CD4-positive, alpha-beta T cell (primary cell): ENCODE measurements at regions not wholly inside any gene's neighbourhood (a gene's known extent, or its start where the extent isn't known, plus 50 kb on each side); places are given as distances from the start of the nearest gene placed in this dataset.

Source experiments
- ATAC-seq: fragments of 200-7000 bp; cut with Tn5 transposase; one replicate; pipeline ENCODE4 v1.10.0; 2022; ENCODE audit warnings: mild to moderate bottlenecking; ENCODE audit not compliant: poor library complexity
- CTCF ChIA-PET: fragments of 350-600 bp; sonication (Branson Sonifier 250); formaldehyde crosslinking; loops from one replicate; lab custom pipeline; 2021; ENCODE audit warnings: antibody characterized with exemption, inconsistent platforms; lab: Charles Lee
- POLR2A ChIA-PET: fragments of 350-600 bp; sonication (Branson Sonifier 250); formaldehyde crosslinking; loops from one replicate; lab custom pipeline; 2021; ENCODE audit warnings: antibody characterized with exemption, inconsistent platforms; lab: Charles Lee
- DNase-seq, 14 experiments: peaks; one replicate each; pipeline ENCODE4 v3.0.0-alpha.2; 2013 to 2020; ENCODE audit warnings: mixed read lengths in 2 of 14
- H3K27ac ChIP-seq, 2 donors: one replicate each; pipeline versions ENCODE4 v1.5.1 to v1.7.0; 2013; ENCODE audit warnings: low read length in 2 of 2, low read depth in 1 of 2, mild to moderate bottlenecking in 1 of 2
- H3K27me3 ChIP-seq, 2 experiments: 1 replicate in 1 of 2; 2 replicates in 1 of 2; pipeline versions ENCODE4 v1.6.1 to v1.7.0; 2013; ENCODE audit warnings: low read length in 2 of 2, control low read depth in 1 of 2, mild to moderate bottlenecking in 1 of 2, moderate library complexity in 1 of 2; ENCODE audit not compliant: insufficient read depth in 2 of 2, control insufficient read depth in 1 of 2
- H3K36me3 ChIP-seq: one replicate; pipeline ENCODE4 v1.6.1; 2013; ENCODE audit warnings: low read length, control low read depth; ENCODE audit not compliant: insufficient read depth
- H3K4me1 ChIP-seq: one replicate; pipeline ENCODE4 v1.6.1; 2013; ENCODE audit warnings: low read length, control low read depth; ENCODE audit not compliant: insufficient read depth
- H3K4me3 ChIP-seq: one replicate; pipeline ENCODE4 v1.5.1; 2013; ENCODE audit warnings: mild to moderate bottlenecking, low read length, moderate library complexity
- H3K9me3 ChIP-seq, 2 experiments: 1 replicate in 1 of 2; 2 replicates in 1 of 2; pipeline versions ENCODE4 v1.6.1 to v1.7.0; 2013; ENCODE audit warnings: low read length in 2 of 2, mild to moderate bottlenecking in 2 of 2, control low read depth in 1 of 2, moderate library complexity in 1 of 2; ENCODE audit not compliant: control insufficient read depth in 1 of 2, insufficient read depth in 1 of 2
- H3K27ac Mint-ChIP-seq: one replicate; pipeline ENCODE4 v1.8.0; 2020; ENCODE audit warnings: mixed read lengths
- H3K27me3 Mint-ChIP-seq: one replicate; pipeline ENCODE4 v1.8.0; 2021; ENCODE audit warnings: mixed read lengths
- H3K36me3 Mint-ChIP-seq: one replicate; pipeline ENCODE4 v1.8.0; 2021; ENCODE audit warnings: low read depth, mixed read lengths
- H3K4me1 Mint-ChIP-seq: one replicate; pipeline ENCODE4 v1.8.0; 2021; ENCODE audit warnings: low read depth, mixed read lengths
- H3K4me3 Mint-ChIP-seq: one replicate; pipeline ENCODE4 v1.8.0; 2020; ENCODE audit warnings: mild to moderate bottlenecking, mixed read lengths
- H3K9me3 Mint-ChIP-seq: one replicate; pipeline ENCODE4 v1.8.0; 2020; ENCODE audit warnings: mixed read lengths
- intact Hi-C, 2 experiments: fragments of 100-400 bp; cut with DNase I in 1 of 2; cut with micrococcal nuclease in 1 of 2; formaldehyde crosslinking; loops; one replicate each; pipeline versions ENCODE4 v1.15.1 to v1.9.0; 2023 to 2025; cut with DNase I, micrococcal nuclease
- TF ChIP-seq, protein P1 (sequence below): fragments of 200-600 bp; IDR thresholded peaks from one replicate; pipeline ENCODE4 v1.8.0; 2022; ENCODE audit warnings: antibody characterized with exemption, mild to moderate bottlenecking

DNA sequence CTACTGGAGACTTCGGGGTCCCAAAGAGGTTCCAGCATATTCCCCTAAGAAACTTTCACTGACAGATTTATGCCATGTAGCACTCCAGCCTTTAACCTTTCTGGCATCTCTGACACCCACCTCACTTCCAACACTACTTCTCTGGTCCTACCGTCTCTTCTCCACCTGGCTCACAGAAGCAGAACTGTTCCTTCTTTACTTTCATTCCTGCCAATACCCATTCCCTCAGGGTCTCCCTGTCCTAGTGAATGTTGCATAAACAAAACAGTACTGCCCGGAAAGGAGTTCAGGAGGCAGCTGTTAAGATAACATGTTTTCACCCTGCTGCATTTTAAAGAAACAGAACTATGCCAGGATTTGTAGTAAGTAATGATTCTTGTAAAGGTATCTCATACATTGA is 136.0 kb upstream of the MIR17HG start:
- Mint-ChIP-seq H3K36me3 (no peaks in the 10 kb centered on the region), H3K27ac (no peak overlapping the region), H3K9me3 (no peaks in the 10 kb centered on the region), H3K4me1 (no peaks in the 10 kb centered on the region), H3K27me3 (peaks cover 27% of the 10 kb centered on the region), H3K4me3 (no peak overlapping the region)
- Histone ChIP-seq H3K4me1 (no peaks in the 10 kb centered on the region), H3K9me3 (no peaks in the 10 kb centered on the region), H3K27ac (no peak overlapping the region), H3K36me3 (no peaks in the 10 kb centered on the region), H3K4me3 (no peak overlapping the region), H3K27me3 (no peaks in the 10 kb centered on the region)
- ATAC-seq, result no peak
- ChIA-PET POLR2A (no interaction called here), CTCF (no interaction called here)
- no peak for DNase-seq
- TF ChIP-seq, protein P1, sequence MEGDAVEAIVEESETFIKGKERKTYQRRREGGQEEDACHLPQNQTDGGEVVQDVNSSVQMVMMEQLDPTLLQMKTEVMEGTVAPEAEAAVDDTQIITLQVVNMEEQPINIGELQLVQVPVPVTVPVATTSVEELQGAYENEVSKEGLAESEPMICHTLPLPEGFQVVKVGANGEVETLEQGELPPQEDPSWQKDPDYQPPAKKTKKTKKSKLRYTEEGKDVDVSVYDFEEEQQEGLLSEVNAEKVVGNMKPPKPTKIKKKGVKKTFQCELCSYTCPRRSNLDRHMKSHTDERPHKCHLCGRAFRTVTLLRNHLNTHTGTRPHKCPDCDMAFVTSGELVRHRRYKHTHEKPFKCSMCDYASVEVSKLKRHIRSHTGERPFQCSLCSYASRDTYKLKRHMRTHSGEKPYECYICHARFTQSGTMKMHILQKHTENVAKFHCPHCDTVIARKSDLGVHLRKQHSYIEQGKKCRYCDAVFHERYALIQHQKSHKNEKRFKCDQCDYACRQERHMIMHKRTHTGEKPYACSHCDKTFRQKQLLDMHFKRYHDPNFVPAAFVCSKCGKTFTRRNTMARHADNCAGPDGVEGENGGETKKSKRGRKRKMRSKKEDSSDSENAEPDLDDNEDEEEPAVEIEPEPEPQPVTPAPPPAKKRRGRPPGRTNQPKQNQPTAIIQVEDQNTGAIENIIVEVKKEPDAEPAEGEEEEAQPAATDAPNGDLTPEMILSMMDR, result no peak
- intact Hi-C loops, result no loop called here

- Histone ChIP-seq H3K27ac (no peak overlapping the region), H3K4me1 (no peaks in the 10 kb centered on the region), H3K27me3 (no peaks in the 10 kb centered on the region), H3K36me3 (no peaks in the 10 kb centered on the region), H3K9me3 (no peaks in the 10 kb centered on the region), H3K4me3 (no peak overlapping the region)
- intact Hi-C loops, result no loop called here
- H3K27ac Mint-ChIP-seq, result no peak overlapping the region
- no peak overlapping the region for H3K4me3 Mint-ChIP-seq
- no peaks in the 10 kb centered on the region for H3K9me3 Mint-ChIP-seq
- DNase-seq (no peak), ATAC-seq (no peak)
- peaks cover 30% of the 10 kb centered on the region for H3K27me3 Mint-ChIP-seq
- CTCF ChIA-PET, result no interaction called here
- TF ChIP-seq, protein P1, result no peak
- H3K4me1 Mint-ChIP-seq, result no peaks in the 10 kb centered on the region
- H3K36me3 Mint-ChIP-seq, result no peaks in the 10 kb centered on the region
- POLR2A ChIA-PET, result no interaction called here
Measured at GRCh38 chr13:91212231-91212630, 135.3 kb upstream of the MIR17HG start.

DNA sequence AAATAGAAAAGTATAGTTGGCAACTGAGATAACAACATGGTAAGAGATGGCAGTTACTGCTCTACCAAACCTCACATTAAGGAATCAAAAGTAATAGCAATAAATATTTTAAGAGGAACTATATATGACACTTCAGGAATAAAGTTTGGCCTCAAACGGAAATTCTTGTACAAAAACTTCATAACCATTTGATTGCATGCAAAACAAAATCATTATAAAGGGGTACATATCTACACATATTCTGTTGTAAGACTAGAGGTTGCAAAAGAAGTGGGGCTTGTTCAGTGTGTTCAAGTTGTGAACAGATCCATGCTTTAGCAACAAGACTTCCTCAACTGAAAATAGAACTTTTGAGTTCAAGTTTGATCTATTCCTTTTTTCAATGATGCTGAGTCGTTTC is 133.5 kb upstream of the MIR17HG start:
- intact Hi-C loops, result no loop called here
- peaks cover 31% of the 10 kb centered on the region for H3K27me3 Mint-ChIP-seq
- no peak overlapping the region for H3K27ac Mint-ChIP-seq
- H3K4me1 ChIP-seq, result no peaks in the 10 kb centered on the region
- no peaks in the 10 kb centered on the region for H3K4me1 Mint-ChIP-seq
- no peaks in the 10 kb centered on the region for H3K9me3 ChIP-seq
- H3K9me3 Mint-ChIP-seq, result no peaks in the 10 kb centered on the region
- H3K27ac ChIP-seq, result no peak overlapping the region
- no peaks in the 10 kb centered on the region for H3K36me3 Mint-ChIP-seq
- no peak overlapping the region for H3K4me3 ChIP-seq
- no peaks in the 10 kb centered on the region for H3K36me3 ChIP-seq
- H3K27me3 ChIP-seq, result no peaks in the 10 kb centered on the region
- CTCF ChIA-PET, result no interaction called here
- POLR2A ChIA-PET, result no interaction called here
- ATAC-seq (no peak), DNase-seq (no peak)
- no peak overlapping the region for H3K4me3 Mint-ChIP-seq
- TF ChIP-seq, protein P1, result no peak
